Thyroid gland (tissue), 4 donors: ENCODE measurements at regions not wholly inside any gene's neighbourhood (a gene's known extent, or its start where the extent isn't known, plus 50 kb on each side); places are given as distances from the start of the nearest gene placed in this dataset.

Source experiments
- CTCF ChIP-seq, 6 experiments: fragments of 200-600 bp in 3 of 6; fragments of 450-650 bp in 3 of 6; sonication (generic) in 3 of 6; IDR thresholded peaks; one replicate each; pipeline ENCODE4 v1.5.1; 2016 to 2019; ENCODE audit warnings: antibody characterized with exemption in 6 of 6, mild to moderate bottlenecking in 2 of 6, inconsistent platforms in 1 of 6, moderate library complexity in 1 of 6
- POLR2A ChIP-seq, 2 donors: fragments of 450-650 bp; IDR thresholded peaks; one replicate each; pipeline ENCODE4 v1.6.1; 2017; ENCODE audit warnings: antibody characterized with exemption in 2 of 2, mild to moderate bottlenecking in 2 of 2, moderate library complexity in 1 of 2

- no peak for TF ChIP-seq CTCF (IDR thresholded peaks at IDR 0.05)
- TF ChIP-seq POLR2A (IDR thresholded peaks at IDR 0.05), result no peak
These were observed 117.9 kb upstream of the CFAP20DC start for GRCh38 chr3:59167756-59168155.
